Loucy (cell line): ENCODE measurements at regions not wholly inside any gene's neighbourhood (a gene's known extent, or its start where the extent isn't known, plus 50 kb on each side); places are given as distances from the start of the nearest gene placed in this dataset.

Source experiments
- H2AFZ ChIP-seq: fragments of 200-600 bp; sonication (generic); 2 replicates; pipeline ENCODE4 v1.6.0; 2016; ENCODE audit warnings: antibody characterized with exemption, mild to moderate bottlenecking, low read length, moderate library complexity
- H3F3A ChIP-seq: fragments of 200-600 bp; 2 replicates; pipeline ENCODE4 v1.6.0; 2016; ENCODE audit warnings: antibody characterized with exemption, low read depth, mild to moderate bottlenecking
- H3K27me3 ChIP-seq: fragments of 200-600 bp; sonication (generic); 2 replicates; pipeline ENCODE4 v1.6.1; 2014; ENCODE audit warnings: low read length, mild to moderate bottlenecking; ENCODE audit not compliant: insufficient read depth, poor library complexity, severe bottlenecking
- H3K36me3 ChIP-seq: fragments of 200-600 bp; sonication (generic); 2 replicates; pipeline ENCODE4 v1.6.1; 2016; ENCODE audit warnings: low read length; ENCODE audit not compliant: insufficient read depth
- H3K4me1 ChIP-seq: fragments of 200-600 bp; sonication (generic); 2 replicates; pipeline ENCODE4 v1.5.1; 2014; ENCODE audit warnings: low read length, mild to moderate bottlenecking; ENCODE audit not compliant: insufficient read depth, poor library complexity, severe bottlenecking
- H3K4me2 ChIP-seq: fragments of 200-600 bp; sonication (generic); 2 replicates; pipeline ENCODE4 v1.6.0; 2014; ENCODE audit warnings: antibody characterized with exemption, low read length, low read depth, mild to moderate bottlenecking; ENCODE audit not compliant: poor library complexity, severe bottlenecking
- H3K4me3 ChIP-seq: fragments of 200-600 bp; sonication (generic); 2 replicates; pipeline ENCODE4 v1.5.1; 2014; ENCODE audit warnings: low read length, mild to moderate bottlenecking, mixed read lengths; ENCODE audit not compliant: poor library complexity, severe bottlenecking
- H3K79me2 ChIP-seq: fragments of 200-600 bp; sonication (generic); 2 replicates; pipeline ENCODE4 v1.6.1; 2014; ENCODE audit warnings: low read length; ENCODE audit not compliant: insufficient read depth
- H3K9ac ChIP-seq: fragments of 200-600 bp; sonication (generic); 2 replicates; pipeline ENCODE4 v1.6.0; 2014; ENCODE audit warnings: mild to moderate bottlenecking, low read depth, low read length, moderate library complexity; ENCODE audit not compliant: poor library complexity, severe bottlenecking
- H3K9me2 ChIP-seq: fragments of 200-600 bp; sonication (generic); replicated peaks from 2 replicates; pipeline ENCODE4 v1.6.1; 2016; ENCODE audit warnings: low read depth, low read length, mixed read lengths
- H3K9me3 ChIP-seq: fragments of 200-600 bp; sonication (generic); 2 replicates; pipeline ENCODE4 v1.6.1; 2014; ENCODE audit warnings: mild to moderate bottlenecking, antibody characterized with exemption, low read length, low read depth; ENCODE audit not compliant: insufficient read depth
- H4K20me1 ChIP-seq: fragments of 200-600 bp; sonication (generic); 2 replicates; pipeline ENCODE4 v1.6.0; 2014; ENCODE audit warnings: antibody characterized with exemption, low read length, mild to moderate bottlenecking; ENCODE audit not compliant: insufficient read depth, poor library complexity, severe bottlenecking
- EZH2phosphoT487 ChIP-seq: fragments of 200-600 bp; IDR thresholded peaks from 2 replicates; pipeline ENCODE4 v1.6.1; 2018; ENCODE audit warnings: antibody characterized with exemption, mild to moderate bottlenecking, moderate library complexity, borderline replicate concordance
- TF ChIP-seq, protein P1 (sequence below): fragments of 200-600 bp; sonication (generic); conservative IDR thresholded peaks from 2 replicates; pipeline ENCODE4 v1.5.1; 2014; ENCODE audit warnings: mild to moderate bottlenecking, antibody characterized with exemption, low read length

DNA sequence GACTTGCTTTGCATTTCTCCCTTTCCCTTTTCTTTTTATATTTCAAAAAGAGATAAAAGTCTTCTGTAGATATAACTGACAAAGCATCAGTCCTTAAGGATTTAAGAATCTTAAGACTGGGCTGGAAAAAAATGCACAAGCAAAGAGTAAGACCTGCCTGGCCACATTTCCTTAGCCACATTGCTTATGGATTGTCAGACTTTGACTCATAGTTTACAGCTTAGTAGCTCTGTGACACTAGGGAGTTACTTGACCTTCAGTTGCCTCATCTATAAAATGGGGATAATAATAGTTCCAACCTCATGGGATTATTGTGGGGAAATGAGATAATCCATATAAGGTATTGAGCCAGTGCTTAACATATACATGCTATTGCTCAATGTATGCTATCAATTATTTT is 66.4 kb upstream of the STK38L start:
- TF ChIP-seq, protein P1, sequence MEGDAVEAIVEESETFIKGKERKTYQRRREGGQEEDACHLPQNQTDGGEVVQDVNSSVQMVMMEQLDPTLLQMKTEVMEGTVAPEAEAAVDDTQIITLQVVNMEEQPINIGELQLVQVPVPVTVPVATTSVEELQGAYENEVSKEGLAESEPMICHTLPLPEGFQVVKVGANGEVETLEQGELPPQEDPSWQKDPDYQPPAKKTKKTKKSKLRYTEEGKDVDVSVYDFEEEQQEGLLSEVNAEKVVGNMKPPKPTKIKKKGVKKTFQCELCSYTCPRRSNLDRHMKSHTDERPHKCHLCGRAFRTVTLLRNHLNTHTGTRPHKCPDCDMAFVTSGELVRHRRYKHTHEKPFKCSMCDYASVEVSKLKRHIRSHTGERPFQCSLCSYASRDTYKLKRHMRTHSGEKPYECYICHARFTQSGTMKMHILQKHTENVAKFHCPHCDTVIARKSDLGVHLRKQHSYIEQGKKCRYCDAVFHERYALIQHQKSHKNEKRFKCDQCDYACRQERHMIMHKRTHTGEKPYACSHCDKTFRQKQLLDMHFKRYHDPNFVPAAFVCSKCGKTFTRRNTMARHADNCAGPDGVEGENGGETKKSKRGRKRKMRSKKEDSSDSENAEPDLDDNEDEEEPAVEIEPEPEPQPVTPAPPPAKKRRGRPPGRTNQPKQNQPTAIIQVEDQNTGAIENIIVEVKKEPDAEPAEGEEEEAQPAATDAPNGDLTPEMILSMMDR: no peak
- no peak for TF ChIP-seq EZH2phosphoT487
- H3K4me2 ChIP-seq: no peak overlapping the region
- H3K79me2 ChIP-seq: no peaks in the 10 kb centered on the region
- H4K20me1 ChIP-seq: no peaks in the 10 kb centered on the region
- no peaks in the 10 kb centered on the region; the same call in 1 of the 2 replicates for H3K36me3 ChIP-seq
- H3F3A ChIP-seq: no peaks in the 10 kb centered on the region
- H3K9me3 ChIP-seq: no peaks in the 10 kb centered on the region
- H3K27me3 ChIP-seq: no peaks in the 10 kb centered on the region
- H3K4me1 ChIP-seq: peaks cover 4% of the 10 kb centered on the region
- H2AFZ ChIP-seq: no peak overlapping the region
- H3K4me3 ChIP-seq: no peak overlapping the region
- no peaks in the 10 kb centered on the region for H3K9me2 ChIP-seq
- no peak overlapping the region for H3K9ac ChIP-seq

DNA sequence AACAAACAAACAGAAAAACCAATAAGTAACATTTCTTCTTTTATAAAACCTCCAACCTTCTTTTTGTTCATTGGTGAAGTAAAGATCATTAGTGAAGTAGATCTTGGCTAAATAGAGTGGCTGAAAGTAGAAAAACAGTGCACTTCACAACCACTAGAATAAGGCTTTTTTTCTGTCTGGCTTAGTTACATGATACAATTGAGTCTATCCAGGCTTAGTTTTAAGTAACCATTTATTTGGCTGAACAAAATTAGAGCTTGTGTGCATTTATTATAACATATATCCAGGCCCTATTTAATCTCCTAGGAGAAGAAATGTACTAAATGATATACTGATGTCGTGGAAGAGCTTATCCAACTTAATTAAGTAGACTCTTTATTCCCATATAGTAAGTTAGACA is 65.8 kb upstream of the STK38L start:
- Histone ChIP-seq H3K9me2 (no peaks in the 10 kb centered on the region), H3K4me2 (no peak overlapping the region), H3K4me1 (peaks cover 4% of the 10 kb centered on the region), H3F3A (no peaks in the 10 kb centered on the region), H3K9ac (no peak overlapping the region), H3K36me3 (no peaks in the 10 kb centered on the region; the same call in 1 of the 2 replicates), H3K4me3 (no peak overlapping the region), H3K79me2 (no peaks in the 10 kb centered on the region), H3K27me3 (no peaks in the 10 kb centered on the region), H4K20me1 (no peaks in the 10 kb centered on the region), H2AFZ (no peak overlapping the region), H3K9me3 (no peaks in the 10 kb centered on the region)
- TF ChIP-seq, protein P1: no peak
- TF ChIP-seq EZH2phosphoT487: no peak

DNA sequence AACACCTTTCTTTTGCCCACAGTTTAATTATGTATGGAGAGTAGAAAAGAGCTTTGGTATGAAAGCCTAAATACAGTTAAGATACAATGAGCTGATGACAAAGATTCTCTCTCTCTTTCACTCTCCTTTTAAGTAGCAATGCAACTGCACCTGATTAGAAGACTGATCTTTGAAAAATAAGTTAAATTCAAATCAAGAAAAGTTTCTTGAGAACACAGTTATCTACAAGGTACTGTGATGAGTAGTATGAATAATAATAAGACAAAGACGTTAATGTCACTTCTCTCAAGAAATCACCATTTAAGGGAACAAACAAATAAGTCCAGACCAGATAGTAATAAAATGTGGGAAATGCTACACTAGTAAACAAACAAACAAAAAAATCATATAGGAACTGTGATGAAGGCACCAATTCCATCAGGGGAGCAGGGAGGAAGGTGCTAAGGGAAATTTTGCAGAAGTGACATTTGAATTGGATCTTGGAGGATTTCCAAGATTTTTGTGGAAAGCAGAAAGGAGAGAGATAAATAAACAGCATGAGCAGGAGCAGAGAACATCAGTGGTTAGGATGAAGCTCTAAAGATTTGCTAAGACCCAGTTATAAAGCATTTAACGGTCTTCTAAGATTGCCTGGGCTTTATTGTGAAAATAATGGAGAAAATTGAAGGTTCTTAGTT is 65.2 kb upstream of the STK38L start:
- H2AFZ ChIP-seq: no peak overlapping the region
- peaks cover 4% of the 10 kb centered on the region for H3K4me1 ChIP-seq
- no peak overlapping the region for H3K4me3 ChIP-seq
- no peaks in the 10 kb centered on the region for H3K79me2 ChIP-seq
- H3K9me2 ChIP-seq: no peaks in the 10 kb centered on the region
- H3K36me3 ChIP-seq: no peaks in the 10 kb centered on the region
- H3K4me2 ChIP-seq: no peak overlapping the region
- H4K20me1 ChIP-seq: no peaks in the 10 kb centered on the region
- H3K27me3 ChIP-seq: no peaks in the 10 kb centered on the region
- no peaks in the 10 kb centered on the region for H3K9me3 ChIP-seq
- H3F3A ChIP-seq: no peaks in the 10 kb centered on the region
- H3K9ac ChIP-seq: no peak overlapping the region
- TF ChIP-seq, protein P1: no peak
- no peak for TF ChIP-seq EZH2phosphoT487
